GM23338 (cell line): ENCODE measurements at regions not wholly inside any gene's neighbourhood (a gene's known extent, or its start where the extent isn't known, plus 50 kb on each side); places are given as distances from the start of the nearest gene placed in this dataset.

Source experiments
- ATAC-seq: fragments of 200-7000 bp; cut with Tn5 transposase; 3 replicates; pipeline ENCODE4 v1.9.1; 2020
- DNase-seq: peaks from one replicate; pipeline ENCODE4 v3.0.0-alpha.2; 2015; ENCODE audit warnings: low spot score
- H2AFZ ChIP-seq: fragments of 200-600 bp; sonication (generic); 2 replicates; pipeline ENCODE4 v1.8.0; 2016; ENCODE audit warnings: antibody characterized with exemption, mild to moderate bottlenecking, moderate library complexity
- H3F3A ChIP-seq: fragments of 200-600 bp; sonication (generic); replicated peaks from 2 replicates; pipeline ENCODE4 v1.8.0; 2017; ENCODE audit warnings: antibody characterized with exemption, mixed run types, low read depth
- H3K27ac ChIP-seq: fragments of 200-600 bp; sonication (generic); 2 replicates; pipeline ENCODE4 v1.6.1; 2016; ENCODE audit warnings: low read depth
- H3K27me3 ChIP-seq: fragments of 200-600 bp; sonication (generic); 2 replicates; pipeline ENCODE4 v1.8.0; 2016; ENCODE audit warnings: mild to moderate bottlenecking, mixed run types, moderate library complexity; ENCODE audit not compliant: insufficient read depth
- H3K36me3 ChIP-seq: fragments of 200-600 bp; sonication (generic); 2 replicates; pipeline ENCODE4 v1.8.0; 2016; ENCODE audit warnings: mild to moderate bottlenecking; ENCODE audit not compliant: insufficient read depth
- H3K4me1 ChIP-seq: fragments of 200-600 bp; sonication (generic); 2 replicates; pipeline ENCODE4 v1.8.0; 2016; ENCODE audit warnings: mild to moderate bottlenecking, moderate library complexity; ENCODE audit not compliant: insufficient read depth
- H3K4me2 ChIP-seq: fragments of 200-600 bp; sonication (generic); 2 replicates; pipeline ENCODE4 v1.7.1; 2017; ENCODE audit warnings: mixed run types
- H3K4me3 ChIP-seq: fragments of 200-600 bp; sonication (generic); 2 replicates; pipeline ENCODE4 v1.6.1; 2016; ENCODE audit warnings: mixed run types
- H3K79me2 ChIP-seq: fragments of 200-600 bp; sonication (generic); replicated peaks from 2 replicates; pipeline ENCODE4 v1.8.0; 2017; ENCODE audit warnings: mild to moderate bottlenecking; ENCODE audit not compliant: insufficient read depth
- H3K9me2 ChIP-seq: fragments of 200-600 bp; sonication (generic); 2 replicates; pipeline ENCODE4 v1.8.0; 2017; ENCODE audit not compliant: insufficient read depth
- H4K20me1 ChIP-seq: fragments of 200-600 bp; sonication (generic); replicated peaks from 2 replicates; pipeline ENCODE4 v1.8.0; 2017; ENCODE audit warnings: mild to moderate bottlenecking; ENCODE audit not compliant: insufficient read depth
- H3K27ac Mint-ChIP-seq: 2 replicates; pipeline ENCODE4 v1.8.0; 2020; ENCODE audit warnings: inconsistent platforms, mild to moderate bottlenecking, moderate library complexity, mixed read lengths
- H3K27me3 Mint-ChIP-seq: 3 replicates; pipeline ENCODE4 v1.8.0; 2022; ENCODE audit warnings: low read depth, mild to moderate bottlenecking, moderate library complexity, mixed read lengths, inconsistent platforms; ENCODE audit not compliant: insufficient read depth, poor library complexity
- H3K36me3 Mint-ChIP-seq: 3 replicates; pipeline ENCODE4 v1.8.0; 2021; ENCODE audit warnings: low read depth, mild to moderate bottlenecking, inconsistent platforms, moderate library complexity, mixed read lengths
- H3K4me1 Mint-ChIP-seq: 3 replicates; pipeline ENCODE4 v1.8.0; 2020; ENCODE audit warnings: mild to moderate bottlenecking, inconsistent platforms, mixed read lengths
- H3K4me3 Mint-ChIP-seq: 3 replicates; pipeline ENCODE4 v1.8.0; 2021; ENCODE audit warnings: moderate library complexity, mild to moderate bottlenecking, inconsistent platforms, mixed read lengths
- H3K9me3 Mint-ChIP-seq: 3 replicates; pipeline ENCODE4 v1.8.0; 2020; ENCODE audit warnings: moderate library complexity, mild to moderate bottlenecking, inconsistent platforms, mixed read lengths
- CREB1 ChIP-seq: fragments of 250-450 bp; sonication (Bioruptor Pico); IDR thresholded peaks from 2 replicates; pipeline ENCODE4 v1.5.0; 2020; ENCODE audit warnings: low read depth, mild to moderate bottlenecking, moderate library complexity
- CTCF ChIP-seq, 2 experiments: fragments of 200-600 bp in 1 of 2; sonication (generic) in 1 of 2; conservative IDR thresholded peaks; 2 replicates each; pipeline versions ENCODE4 v1.5.1 to v1.6.1; 2016 to 2017; ENCODE audit warnings: antibody characterized with exemption in 2 of 2, low read depth in 2 of 2, mild to moderate bottlenecking in 2 of 2, moderate library complexity in 1 of 2
- ETS1 ChIP-seq: IDR thresholded peaks from 2 replicates; pipeline ENCODE4 v1.6.1; 2016; ENCODE audit warnings: antibody characterized with exemption
- EZH2 ChIP-seq: fragments of 200-600 bp; sonication (generic); IDR thresholded peaks from one replicate; pipeline ENCODE4 v1.8.0; 2017; ENCODE audit warnings: antibody characterized with exemption, mild to moderate bottlenecking, low read depth; ENCODE audit not compliant: unreplicated experiment
- EZH2phosphoT487 ChIP-seq: fragments of 200-600 bp; sonication (generic); IDR thresholded peaks from one replicate; pipeline ENCODE4 v1.8.1; 2018; ENCODE audit warnings: antibody characterized with exemption; ENCODE audit not compliant: unreplicated experiment
- JUNB ChIP-seq: IDR thresholded peaks from one replicate; pipeline ENCODE4 v1.6.1; 2016; ENCODE audit warnings: antibody characterized with exemption; ENCODE audit not compliant: unreplicated experiment
- NANOG ChIP-seq: IDR thresholded peaks from 2 replicates; pipeline ENCODE4 v1.6.1; 2016; ENCODE audit warnings: antibody characterized with exemption, borderline replicate concordance
- POLR2AphosphoS5 ChIP-seq: IDR thresholded peaks from 2 replicates; pipeline ENCODE4 v1.6.1; 2016; ENCODE audit warnings: antibody characterized with exemption, low read depth
- ZNF114 ChIP-seq: fragments of 250-450 bp; sonication (Bioruptor Pico); IDR thresholded peaks from 2 replicates; pipeline ENCODE4 v1.5.0; 2020; ENCODE audit warnings: mild to moderate bottlenecking, moderate library complexity
- ZNF331 ChIP-seq: fragments of 250-450 bp; sonication (Bioruptor Pico); IDR thresholded peaks from 2 replicates; pipeline ENCODE4 v1.5.0; 2020; ENCODE audit warnings: low read depth, mild to moderate bottlenecking, moderate library complexity
- ZNF462 ChIP-seq: fragments of 250-450 bp; sonication (Bioruptor Pico); IDR thresholded peaks from 2 replicates; pipeline ENCODE4 v1.5.0; 2020; ENCODE audit warnings: mild to moderate bottlenecking, moderate library complexity

GRCh38 chr17:34464812-34465211, 101.8 kb upstream of the CCL1 start (continued):
- no peak for TF ChIP-seq ZNF462 (CRISPR knock-in tag)
- no peak for TF ChIP-seq ZNF331 (CRISPR knock-in tag)
- TF ChIP-seq ETS1, result no peak
- TF ChIP-seq NANOG, result no peak
- TF ChIP-seq CREB1 (CRISPR knock-in tag), result no peak
- no peak for TF ChIP-seq POLR2AphosphoS5
- no peak for TF ChIP-seq JUNB
- no peak for TF ChIP-seq ZNF114 (CRISPR knock-in tag)
- no peak for TF ChIP-seq EZH2phosphoT487
- TF ChIP-seq EZH2, result no peak

DNA sequence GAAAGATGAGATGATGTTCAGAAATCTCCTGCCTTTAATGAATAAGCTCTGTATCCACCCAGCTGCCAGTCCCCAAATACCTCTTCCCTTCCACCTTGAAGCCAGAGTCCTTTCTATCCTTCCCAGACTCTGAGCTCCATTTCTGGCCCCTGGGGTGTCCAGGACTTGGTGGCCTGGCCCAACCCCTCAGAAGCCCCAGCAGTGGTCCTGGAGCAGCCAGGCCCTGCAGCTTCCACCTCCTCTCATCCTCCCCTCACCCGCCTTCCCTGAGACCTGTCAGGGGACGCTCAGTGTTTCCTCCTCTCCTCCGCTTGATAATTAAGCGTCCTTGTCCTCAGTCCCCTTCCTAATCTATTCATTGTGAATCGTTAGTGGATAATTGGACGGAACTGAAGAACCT, 95.2 kb upstream of the CCL1 start:
- Histone ChIP-seq H2AFZ (no peak overlapping the region), H3K27ac (no peak overlapping the region), H3K79me2 (no peaks in the 10 kb centered on the region), H3K4me1 (no peaks in the 10 kb centered on the region), H3K4me3 (no peak overlapping the region), H4K20me1 (no peaks in the 10 kb centered on the region), H3K9me2 (no peaks in the 10 kb centered on the region), H3F3A (no peaks in the 10 kb centered on the region), H3K4me2 (no peak overlapping the region), H3K27me3 (no peaks in the 10 kb centered on the region), H3K36me3 (no peaks in the 10 kb centered on the region)
- ATAC-seq, result no peak
- peaks cover 3% of the 10 kb centered on the region for H3K27me3 Mint-ChIP-seq
- DNase-seq, result no peak
- no peaks in the 10 kb centered on the region for H3K9me3 Mint-ChIP-seq
- H3K36me3 Mint-ChIP-seq, result no peaks in the 10 kb centered on the region
- H3K27ac Mint-ChIP-seq, result no peak overlapping the region
- H3K4me1 Mint-ChIP-seq, result no peaks in the 10 kb centered on the region
- H3K4me3 Mint-ChIP-seq, result no peak overlapping the region
- TF ChIP-seq CTCF (conservative IDR thresholded peaks at IDR 0.05; ENCODE audit: low read depth in 2 of 2), result no peak
- no peak for TF ChIP-seq EZH2phosphoT487
- TF ChIP-seq CREB1 (CRISPR knock-in tag), result no peak
- no peak for TF ChIP-seq EZH2
- TF ChIP-seq NANOG, result no peak
- TF ChIP-seq ETS1, result no peak
